GM12892 (cell line): ENCODE measurements at regions not wholly inside any gene's neighbourhood (a gene's known extent, or its start where the extent isn't known, plus 50 kb on each side); places are given as distances from the start of the nearest gene placed in this dataset.

ENCODE experiments used
- POLR2A ChIP-seq: IDR thresholded peaks from 2 replicates; pipeline ENCODE4 v1.6.1; 2011; ENCODE audit warnings: low read depth, low read length, control low read depth
- POLR2AphosphoS5 ChIP-seq: IDR thresholded peaks from 2 replicates; pipeline ENCODE4 v1.6.1; 2011; ENCODE audit warnings: low read depth, low read length, control low read depth

GRCh38 chr12:62128175-62128975 is 131.8 kb upstream of the USP15 start:
- TF ChIP-seq POLR2A (no peak), POLR2AphosphoS5 (no peak)
